Thyroid gland (tissue), 4 donors: ENCODE measurements at regions not wholly inside any gene's neighbourhood (a gene's known extent, or its start where the extent isn't known, plus 50 kb on each side); places are given as distances from the start of the nearest gene placed in this dataset.

Source experiments
- CTCF ChIP-seq, 6 experiments: fragments of 200-600 bp in 3 of 6; fragments of 450-650 bp in 3 of 6; sonication (generic) in 3 of 6; IDR thresholded peaks; one replicate each; pipeline ENCODE4 v1.5.1; 2016 to 2019; ENCODE audit warnings: antibody characterized with exemption in 6 of 6, mild to moderate bottlenecking in 2 of 6, inconsistent platforms in 1 of 6, moderate library complexity in 1 of 6
- POLR2A ChIP-seq, 2 donors: fragments of 450-650 bp; IDR thresholded peaks; one replicate each; pipeline ENCODE4 v1.6.1; 2017; ENCODE audit warnings: antibody characterized with exemption in 2 of 2, mild to moderate bottlenecking in 2 of 2, moderate library complexity in 1 of 2

DNA sequence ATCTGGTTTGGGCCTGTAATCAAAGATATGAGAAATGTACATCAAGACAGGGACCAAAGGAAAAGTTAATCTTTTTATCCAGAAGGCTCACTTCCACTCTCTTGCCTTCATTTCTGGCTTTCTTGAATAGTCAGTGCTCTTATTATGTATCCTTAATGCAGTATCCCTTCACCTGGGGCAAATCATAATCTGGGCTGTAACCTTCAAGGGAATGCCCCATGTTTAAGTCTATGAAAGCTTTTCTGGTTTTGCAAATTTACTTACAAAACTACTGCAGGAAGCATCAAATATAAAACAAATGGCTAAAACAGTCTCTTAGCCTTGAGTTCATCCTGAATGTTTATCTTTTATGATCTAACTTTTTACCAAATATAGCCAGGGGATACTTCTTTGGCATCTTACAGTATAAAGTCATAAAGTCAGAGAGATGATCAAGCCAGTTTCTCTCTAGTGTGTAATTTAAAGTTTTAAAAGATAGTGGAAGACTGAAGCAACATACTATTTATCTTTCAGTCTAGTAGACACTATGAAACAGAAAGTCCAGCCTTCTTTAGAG is 1214.8 kb downstream of the STIM2 start:
- no peak for TF ChIP-seq CTCF (IDR thresholded peaks at IDR 0.05)
- no peak for TF ChIP-seq POLR2A (IDR thresholded peaks at IDR 0.05)
